PC-3 (cell line): ENCODE measurements at regions not wholly inside any gene's neighbourhood (a gene's known extent, or its start where the extent isn't known, plus 50 kb on each side); places are given as distances from the start of the nearest gene placed in this dataset.

Experiments used
- ATAC-seq: fragments of 200-7000 bp; cut with Tn5 transposase; 2 replicates; pipeline ENCODE4 v1.9.1; 2020; ENCODE audit warnings: mild to moderate bottlenecking, moderate library complexity
- BruUV-seq: library from RNA; stranded (reverse); fragments of 400-500 nt; replicated peaks from 2 replicates; lab custom pipeline; 2021; lab: Mats Ljungman, UMichigan
- CTCF ChIA-PET: fragments of 300-600 bp; sonication (Branson Sonifier 250); formaldehyde crosslinking; loops from one replicate; lab custom pipeline; 2022; ENCODE audit warnings: antibody characterized with exemption; lab: Charles Lee
- POLR2A ChIA-PET: fragments of 300-600 bp; sonication (Branson Sonifier 250); formaldehyde crosslinking; loops from one replicate; lab custom pipeline; 2022; ENCODE audit warnings: antibody characterized with exemption; ENCODE audit not compliant: unreplicated experiment; lab: Charles Lee
- DNase-seq: peaks from one replicate; pipeline ENCODE4 v3.0.0-alpha.2; 2015
- H2AFZ ChIP-seq: fragments of 300-600 bp; sonication (generic); 2 replicates; pipeline ENCODE4 v1.6.0; 2016; ENCODE audit warnings: antibody characterized with exemption, low read length
- H3F3A ChIP-seq: fragments of 300-600 bp; sonication (generic); one replicate; pipeline ENCODE4 v1.6.0; 2017; ENCODE audit warnings: antibody characterized with exemption, low read length, control low read depth, mild to moderate bottlenecking; ENCODE audit not compliant: unreplicated experiment
- H3K27ac ChIP-seq: fragments of 300-600 bp; sonication (generic); 2 replicates; pipeline ENCODE4 v1.5.1; 2016; ENCODE audit warnings: mild to moderate bottlenecking, low read length
- H3K27me3 ChIP-seq: fragments of 300-600 bp; sonication (generic); 2 replicates; pipeline ENCODE4 v1.6.1; 2016; ENCODE audit warnings: low read length, mixed read lengths
- H3K36me3 ChIP-seq: fragments of 300-600 bp; sonication (generic); 2 replicates; pipeline ENCODE4 v1.6.1; 2016; ENCODE audit warnings: low read depth, mixed run types, low read length, mixed read lengths
- H3K4me1 ChIP-seq: fragments of 300-600 bp; sonication (generic); 2 replicates; pipeline ENCODE4 v1.5.1; 2016; ENCODE audit warnings: low read length; ENCODE audit not compliant: insufficient read depth
- H3K4me2 ChIP-seq: fragments of 300-600 bp; sonication (generic); 2 replicates; pipeline ENCODE4 v1.6.0; 2016; ENCODE audit warnings: low read length
- H3K4me3 ChIP-seq: fragments of 300-600 bp; sonication (generic); 2 replicates; pipeline ENCODE4 v1.5.1; 2016; ENCODE audit warnings: mild to moderate bottlenecking, low read length, mixed read lengths
- H3K79me2 ChIP-seq: fragments of 300-600 bp; sonication (generic); 2 replicates; pipeline ENCODE4 v1.6.1; 2017; ENCODE audit warnings: low read length, mixed read lengths
- H3K9ac ChIP-seq: fragments of 300-600 bp; sonication (generic); 2 replicates; pipeline ENCODE4 v1.6.0; 2016; ENCODE audit warnings: mild to moderate bottlenecking, low read length
- H3K9me2 ChIP-seq: fragments of 300-600 bp; sonication (generic); replicated peaks from 2 replicates; pipeline ENCODE4 v1.6.1; 2016; ENCODE audit warnings: mixed run types, low read length, mixed read lengths
- H3K9me3 ChIP-seq: fragments of 300-600 bp; sonication (generic); 2 replicates; pipeline ENCODE4 v1.6.1; 2016; ENCODE audit warnings: low read length, mixed read lengths
- H4K20me1 ChIP-seq: fragments of 300-600 bp; sonication (generic); 2 replicates; pipeline ENCODE4 v1.6.1; 2016; ENCODE audit warnings: low read length, mixed read lengths
- EZH2 ChIP-seq: fragments of 300-600 bp; sonication (generic); IDR thresholded peaks from one replicate; pipeline ENCODE4 v1.6.1; 2017; ENCODE audit warnings: antibody characterized with exemption, mild to moderate bottlenecking, low read length; ENCODE audit not compliant: unreplicated experiment
- EZH2phosphoT487 ChIP-seq: fragments of 300-600 bp; sonication (generic); IDR thresholded peaks from 2 replicates; pipeline ENCODE4 v1.6.1; 2018; ENCODE audit warnings: mild to moderate bottlenecking, antibody characterized with exemption, low read length, borderline replicate concordance
- intact Hi-C: fragments of 100-400 bp; cut with micrococcal nuclease; formaldehyde crosslinking; loops from 2 replicates; pipeline ENCODE4 v1.9.0; 2023
- TF ChIP-seq, protein P1 (sequence below): fragments of 300-600 bp; sonication (generic); conservative IDR thresholded peaks from 2 replicates; pipeline ENCODE4 v1.5.1; 2017; ENCODE audit warnings: antibody characterized with exemption, low read depth, mild to moderate bottlenecking, low read length

DNA sequence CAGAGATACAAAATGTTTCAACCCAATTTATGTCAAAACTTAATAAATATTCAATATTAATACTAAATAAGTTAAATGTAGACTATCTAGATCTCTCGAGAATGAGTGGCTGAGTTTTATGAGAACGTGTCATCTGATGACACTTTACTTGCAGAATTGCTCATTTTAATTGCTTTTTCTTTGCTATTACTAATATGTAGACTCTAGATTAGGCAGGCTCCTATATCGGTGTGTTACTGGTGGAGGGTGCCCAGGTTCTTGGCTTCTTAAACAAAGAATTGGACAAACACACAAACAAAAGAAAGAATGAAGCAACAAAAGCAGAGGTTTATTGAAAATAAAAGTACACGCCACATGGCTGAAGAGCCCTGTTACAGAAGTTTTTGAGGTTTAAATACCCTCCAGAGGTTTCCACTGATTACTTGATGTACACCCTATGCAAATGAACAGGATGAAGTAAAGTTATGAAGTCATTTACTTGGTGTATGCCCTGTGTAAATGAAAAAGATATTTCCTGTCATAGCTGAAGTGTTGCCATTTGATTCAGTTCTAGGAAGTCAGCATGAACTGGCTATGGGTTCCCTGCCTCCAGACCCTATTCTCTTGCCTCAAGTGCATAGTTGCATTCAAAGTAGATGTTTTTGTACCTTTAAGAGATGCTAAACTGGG is 122.9 kb upstream of the ITGA4 start:
- Histone ChIP-seq H3K79me2 (no peaks in the 10 kb centered on the region), H2AFZ (no peak overlapping the region), H3K4me1 (no peaks in the 10 kb centered on the region), H3K4me3 (no peak overlapping the region), H3F3A (no peaks in the 10 kb centered on the region), H3K27me3 (no peaks in the 10 kb centered on the region), H3K9me3 (no peaks in the 10 kb centered on the region), H3K27ac (no peak overlapping the region), H3K9ac (no peak overlapping the region), H3K9me2 (no peaks in the 10 kb centered on the region), H3K4me2 (no peak overlapping the region), H4K20me1 (no peaks in the 10 kb centered on the region), H3K36me3 (no peaks in the 10 kb centered on the region)
- TF ChIP-seq, protein P1, sequence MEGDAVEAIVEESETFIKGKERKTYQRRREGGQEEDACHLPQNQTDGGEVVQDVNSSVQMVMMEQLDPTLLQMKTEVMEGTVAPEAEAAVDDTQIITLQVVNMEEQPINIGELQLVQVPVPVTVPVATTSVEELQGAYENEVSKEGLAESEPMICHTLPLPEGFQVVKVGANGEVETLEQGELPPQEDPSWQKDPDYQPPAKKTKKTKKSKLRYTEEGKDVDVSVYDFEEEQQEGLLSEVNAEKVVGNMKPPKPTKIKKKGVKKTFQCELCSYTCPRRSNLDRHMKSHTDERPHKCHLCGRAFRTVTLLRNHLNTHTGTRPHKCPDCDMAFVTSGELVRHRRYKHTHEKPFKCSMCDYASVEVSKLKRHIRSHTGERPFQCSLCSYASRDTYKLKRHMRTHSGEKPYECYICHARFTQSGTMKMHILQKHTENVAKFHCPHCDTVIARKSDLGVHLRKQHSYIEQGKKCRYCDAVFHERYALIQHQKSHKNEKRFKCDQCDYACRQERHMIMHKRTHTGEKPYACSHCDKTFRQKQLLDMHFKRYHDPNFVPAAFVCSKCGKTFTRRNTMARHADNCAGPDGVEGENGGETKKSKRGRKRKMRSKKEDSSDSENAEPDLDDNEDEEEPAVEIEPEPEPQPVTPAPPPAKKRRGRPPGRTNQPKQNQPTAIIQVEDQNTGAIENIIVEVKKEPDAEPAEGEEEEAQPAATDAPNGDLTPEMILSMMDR: no peak
- TF ChIP-seq EZH2 (no peak), EZH2phosphoT487 (no peak)
- ATAC-seq (no peak; the same call in 1 of the 2 replicates), DNase-seq (no peak)
- ChIA-PET CTCF (no interaction called here), POLR2A (no interaction called here)
- BruUV-seq: no TSS peak
- intact Hi-C loops: no loop called here

DNA sequence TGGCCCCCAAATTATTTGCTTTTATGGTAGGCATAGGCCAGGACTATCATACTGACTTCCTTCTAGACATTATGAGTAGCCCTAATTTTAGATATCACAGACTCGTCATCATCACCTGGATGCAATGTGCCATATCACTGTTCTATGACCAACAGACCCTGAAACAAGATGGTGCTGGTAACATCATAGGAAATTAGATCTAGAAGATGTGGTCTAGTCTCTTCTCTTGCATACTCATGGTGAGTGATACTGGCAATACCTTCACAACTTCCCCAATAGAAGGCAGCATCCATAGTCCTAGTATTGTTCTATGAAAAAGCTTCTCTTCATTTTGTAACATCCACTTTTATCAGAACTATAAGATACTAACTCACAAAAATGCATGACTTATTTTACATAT is 116.3 kb upstream of the ITGA4 start:
- no peaks in the 10 kb centered on the region for H3K27me3 ChIP-seq
- no peak overlapping the region for H3K4me2 ChIP-seq
- H3K9ac ChIP-seq: no peak overlapping the region
- no peaks in the 10 kb centered on the region for H3K9me2 ChIP-seq
- ATAC-seq: no peak
- H3K4me3 ChIP-seq: no peak overlapping the region
- no TSS peak for BruUV-seq
- TF ChIP-seq, protein P1: no peak
- TF ChIP-seq EZH2phosphoT487: no peak
- TF ChIP-seq EZH2: no peak
- CTCF ChIA-PET: no interaction called here
- H3K36me3 ChIP-seq: no peaks in the 10 kb centered on the region
- no peaks in the 10 kb centered on the region for H3K4me1 ChIP-seq
- H2AFZ ChIP-seq: no peak overlapping the region
- POLR2A ChIA-PET: no interaction called here
- H4K20me1 ChIP-seq: no peaks in the 10 kb centered on the region
- H3K79me2 ChIP-seq: no peaks in the 10 kb centered on the region
- no peaks in the 10 kb centered on the region for H3F3A ChIP-seq
- no peak for DNase-seq
- no peak overlapping the region for H3K27ac ChIP-seq
- intact Hi-C loops: no loop called here
- no peaks in the 10 kb centered on the region for H3K9me3 ChIP-seq

DNA sequence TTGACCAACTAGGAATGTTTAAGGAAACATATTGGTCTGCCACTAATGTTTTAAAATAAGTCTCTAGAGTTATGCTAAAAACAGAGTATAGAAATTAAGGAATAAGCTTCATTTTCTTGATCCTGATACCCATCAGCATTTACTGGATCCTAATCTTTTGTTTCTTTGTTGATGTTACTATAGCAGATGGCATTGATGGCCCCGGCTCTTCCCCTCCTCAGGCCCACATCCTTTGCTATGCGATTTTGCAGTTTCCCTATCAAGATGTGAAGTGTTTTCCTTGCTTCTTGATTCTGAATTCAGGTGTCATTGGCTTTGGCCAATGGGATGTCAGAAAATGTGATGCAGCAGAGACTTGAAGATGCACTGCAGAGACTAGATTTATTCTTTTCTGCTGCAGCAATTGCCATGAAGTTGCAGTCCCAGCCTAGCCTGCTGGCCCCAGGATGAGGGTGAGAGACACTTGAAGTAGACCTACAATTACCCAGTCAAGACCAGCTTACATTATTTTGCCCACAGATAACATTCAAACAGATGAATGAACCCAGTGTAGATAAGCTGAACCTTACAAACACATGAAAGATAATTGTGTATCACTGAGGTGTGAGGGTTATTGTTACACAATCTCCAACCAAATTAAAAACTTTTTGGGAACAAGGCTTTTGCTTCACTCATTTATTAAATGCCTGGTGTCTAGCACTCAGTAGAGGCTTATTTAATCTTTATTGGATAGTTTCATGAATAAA is 115.2 kb upstream of the ITGA4 start:
- intact Hi-C loops: no loop called here
- Histone ChIP-seq H3F3A (no peaks in the 10 kb centered on the region), H3K9me2 (no peaks in the 10 kb centered on the region), H3K79me2 (no peaks in the 10 kb centered on the region), H3K9ac (no peak overlapping the region), H3K4me1 (no peaks in the 10 kb centered on the region), H3K27ac (no peak overlapping the region), H3K9me3 (no peaks in the 10 kb centered on the region), H3K27me3 (no peaks in the 10 kb centered on the region), H3K36me3 (no peaks in the 10 kb centered on the region), H4K20me1 (no peaks in the 10 kb centered on the region), H3K4me3 (no peak overlapping the region), H2AFZ (no peak overlapping the region), H3K4me2 (no peak overlapping the region)
- ATAC-seq (no peak), DNase-seq (no peak)
- ChIA-PET POLR2A (interaction anchor here (0.6 kb wide), 1 partner anchor 316 kb away, joined by 4 read pairs; no protein-coding TSS in a partner anchor), CTCF (no interaction called here)
- no peak for TF ChIP-seq EZH2
- no peak for TF ChIP-seq EZH2phosphoT487
- TF ChIP-seq, protein P1: no peak
- BruUV-seq: no TSS peak
